NCI-H2196 treated with DMSO at 0.1 percent for 48 hours (cell line): ENCODE measurements at regions not wholly inside any gene's neighbourhood (a gene's known extent, or its start where the extent isn't known, plus 50 kb on each side); places are given as distances from the start of the nearest gene placed in this dataset.
"Not testable (repeated sequence)": the region's sequence is repeated elsewhere in the genome, so short reads cannot be mapped to it uniquely, and the experiment has no call there.

ENCODE experiments used
- DNase-seq: peaks from one replicate; lab custom pipeline; 2025; ENCODE audit not compliant: unreplicated experiment; lab: John Stamatoyannopoulos, UW

DNA sequence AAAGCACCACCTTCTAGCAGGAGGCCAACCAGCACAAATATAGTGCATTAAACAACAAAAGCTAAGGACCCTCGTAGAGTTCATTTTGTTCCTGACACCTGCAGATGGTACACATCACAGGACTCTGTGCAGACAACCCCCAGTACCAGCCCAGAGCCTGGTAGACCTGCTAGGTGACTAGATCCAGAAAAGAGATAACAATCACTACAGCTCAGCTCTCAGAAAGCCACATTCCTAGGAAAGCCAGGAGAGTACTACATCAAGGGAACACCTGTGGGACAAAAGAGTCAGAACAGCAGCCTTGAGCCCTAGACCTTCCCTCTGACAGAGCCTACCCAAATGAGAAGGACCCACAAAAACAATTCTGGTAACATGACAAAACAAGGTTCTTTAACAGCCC lies 344.7 kb upstream of the PTBP2 start:
- no peak for DNase-seq

DNA sequence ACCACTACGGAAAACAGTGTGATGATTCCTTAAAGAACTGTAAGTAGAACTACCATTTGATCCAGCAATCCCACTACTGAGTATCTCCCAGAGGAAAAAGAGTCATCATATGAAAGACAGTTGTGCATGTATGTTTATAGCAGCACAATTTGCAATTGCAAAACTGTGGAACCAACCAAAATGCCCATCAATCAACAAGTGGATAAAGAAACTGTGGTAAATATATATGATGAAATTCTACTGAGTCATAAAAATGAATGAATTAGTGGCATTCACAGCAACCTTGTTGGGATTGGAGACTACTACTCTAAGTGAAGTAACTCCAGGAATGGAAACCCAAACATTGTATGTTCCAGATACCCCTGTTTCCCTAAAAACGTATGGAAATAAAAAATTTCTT lies 337.0 kb upstream of the PTBP2 start:
- DNase-seq, result no peak

DNA sequence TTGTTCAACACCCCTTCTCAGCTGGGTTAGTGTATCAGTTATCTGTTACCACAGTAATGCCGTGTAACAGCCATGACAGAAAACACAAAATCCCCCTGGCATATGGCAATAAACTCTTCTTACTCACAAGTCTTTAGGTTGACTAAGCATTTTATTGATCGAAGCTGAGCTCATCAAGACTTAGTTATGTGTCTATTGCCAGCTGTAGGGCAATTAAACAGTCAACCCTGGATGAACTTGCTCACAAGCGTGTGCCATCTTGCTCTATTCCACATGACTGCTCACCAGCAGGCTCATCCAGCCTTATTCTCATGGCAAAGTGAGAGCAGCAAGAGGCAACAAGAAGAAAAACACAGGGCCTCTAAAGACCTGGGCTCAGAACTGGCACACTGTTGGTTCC lies 333.8 kb upstream of the PTBP2 start:
- DNase-seq, result no peak

DNA sequence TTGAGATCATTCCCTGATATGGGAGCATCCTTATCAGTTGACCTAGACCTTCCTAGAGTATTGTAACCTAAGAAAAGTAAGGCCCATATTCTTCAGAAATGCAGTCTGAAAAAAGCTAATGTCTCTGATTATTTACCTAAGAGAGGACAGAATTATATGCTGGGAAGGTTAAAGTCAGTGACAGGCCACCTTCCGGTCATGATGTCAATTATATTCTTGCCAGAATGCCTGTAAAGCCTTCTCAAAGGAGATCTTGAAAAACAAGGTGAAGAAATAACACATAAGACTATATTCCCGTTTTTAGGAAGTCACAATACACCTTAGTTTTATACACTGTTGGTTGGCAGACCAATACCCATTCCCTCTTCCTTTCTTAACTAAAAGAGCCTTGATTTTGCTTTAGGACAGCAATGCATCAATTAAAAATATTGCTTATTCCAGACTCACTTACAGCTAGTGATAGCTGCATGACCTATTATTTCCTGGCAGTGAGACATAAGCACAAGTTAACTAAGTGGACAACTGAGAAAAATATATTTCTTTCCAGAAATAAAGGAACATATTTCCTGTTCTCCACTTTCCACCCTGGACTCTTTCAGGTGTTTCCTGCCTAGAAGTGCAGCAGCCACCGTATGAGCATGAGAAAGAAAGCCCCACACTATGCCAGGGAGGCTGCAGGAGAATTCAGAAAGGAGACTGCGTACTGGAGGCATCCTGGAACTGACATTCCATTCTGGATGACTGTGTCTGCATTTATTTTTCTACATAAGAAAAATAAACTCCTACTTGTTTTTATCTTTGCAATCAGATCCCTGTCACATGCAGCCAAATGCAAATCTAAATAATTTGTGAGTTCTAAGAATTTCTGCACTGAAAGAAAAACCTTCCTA lies 332.9 kb upstream of the PTBP2 start:
- no peak for DNase-seq

DNA sequence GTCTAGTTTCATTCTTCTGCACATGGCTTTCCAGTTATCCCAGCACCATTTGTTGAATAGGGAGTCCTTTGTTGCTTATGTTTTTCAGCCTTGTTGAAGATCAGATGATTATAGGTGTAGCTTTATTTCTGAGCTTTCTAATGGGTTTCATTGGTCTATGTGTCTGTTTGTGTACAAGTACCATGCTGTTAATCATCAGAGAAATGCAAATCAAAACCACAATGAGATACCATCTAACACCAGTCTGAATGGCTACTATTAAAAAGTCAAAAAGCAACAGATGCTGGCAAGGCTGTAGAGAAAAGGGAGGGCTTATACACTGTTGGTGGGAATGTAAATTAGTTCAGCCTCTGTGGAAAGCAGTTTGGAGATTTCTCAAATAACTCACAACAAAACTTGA lies 321.5 kb upstream of the PTBP2 start:
- DNase-seq, result no peak

DNA sequence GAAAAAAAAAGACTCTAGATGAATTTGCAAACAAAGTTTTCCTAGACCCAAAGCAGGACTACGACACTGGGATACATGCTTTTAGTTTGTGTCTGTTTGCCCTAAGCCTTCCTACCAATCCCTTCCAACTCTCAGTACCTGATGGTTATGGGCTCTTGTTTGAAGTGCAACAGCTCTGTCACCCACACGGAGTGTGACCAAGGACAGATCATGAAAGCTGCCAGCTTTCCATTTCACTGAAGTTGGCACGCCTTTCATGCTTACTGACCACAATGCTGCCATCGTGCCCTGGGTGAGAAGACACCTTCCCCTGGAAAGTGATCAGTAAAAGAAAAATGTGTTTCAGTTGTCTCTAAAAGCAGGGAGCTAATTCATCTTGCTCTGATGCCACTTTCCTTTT lies 312.5 kb upstream of the PTBP2 start:
- DNase-seq, result no peak

DNA sequence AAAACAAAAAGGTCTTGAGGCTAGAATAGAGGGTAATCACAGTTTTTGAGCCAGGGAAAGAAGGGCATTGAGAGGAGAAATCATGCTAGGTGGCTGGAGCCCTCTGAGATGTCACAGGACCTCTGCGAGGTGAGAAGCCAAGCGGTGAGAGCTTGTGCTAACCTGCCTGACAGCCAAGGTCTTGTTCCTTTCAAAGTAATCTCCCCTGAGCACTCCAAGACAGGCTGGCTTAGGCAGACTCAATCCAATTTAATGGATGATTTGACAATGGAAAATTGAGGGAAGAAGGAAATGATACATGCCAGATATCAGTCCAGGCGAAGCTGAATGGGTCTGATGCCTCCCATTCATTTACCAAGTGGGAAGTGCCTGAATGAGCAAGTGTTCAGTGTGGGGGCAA lies 311.9 kb upstream of the PTBP2 start:
- DNase-seq, result no peak

DNA sequence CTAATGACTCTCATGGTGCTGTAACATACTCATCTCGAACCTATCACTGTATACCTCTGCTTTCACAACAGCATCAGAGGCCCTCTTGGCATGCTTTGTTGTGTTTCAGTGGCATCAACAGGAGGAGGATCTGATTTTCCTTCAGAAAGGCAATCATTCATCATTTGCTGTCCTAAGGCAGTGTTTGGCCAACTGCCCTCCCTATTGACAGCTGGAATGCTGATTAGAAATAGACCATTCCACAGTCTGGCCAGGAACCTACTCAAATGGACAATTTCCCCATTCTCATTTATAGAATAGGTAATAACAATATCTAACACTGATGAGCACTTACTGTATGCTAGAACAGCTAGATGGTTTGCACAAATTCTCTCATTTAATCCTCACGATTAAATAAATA lies 310.6 kb upstream of the PTBP2 start:
- no peak for DNase-seq

DNA sequence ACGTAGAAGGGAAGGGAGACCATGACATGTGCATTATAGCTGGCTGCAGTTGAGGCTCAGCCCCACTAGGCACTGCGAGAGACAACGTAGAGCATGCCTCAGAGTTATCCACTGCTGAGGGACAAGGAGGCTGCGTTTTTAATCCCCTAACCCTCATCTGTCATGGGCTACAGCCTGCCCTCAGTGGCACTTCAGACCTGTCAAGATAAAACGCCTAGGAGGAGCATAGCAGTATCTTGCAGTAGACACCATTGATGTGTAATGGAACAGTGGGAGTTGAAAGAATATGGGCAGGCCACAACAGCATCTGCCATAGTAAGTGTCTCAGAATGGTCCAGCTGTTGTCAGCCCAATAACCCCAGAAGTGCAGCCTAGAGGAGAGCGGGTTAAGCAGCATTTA lies 307.0 kb upstream of the PTBP2 start:
- no peak for DNase-seq

DNA sequence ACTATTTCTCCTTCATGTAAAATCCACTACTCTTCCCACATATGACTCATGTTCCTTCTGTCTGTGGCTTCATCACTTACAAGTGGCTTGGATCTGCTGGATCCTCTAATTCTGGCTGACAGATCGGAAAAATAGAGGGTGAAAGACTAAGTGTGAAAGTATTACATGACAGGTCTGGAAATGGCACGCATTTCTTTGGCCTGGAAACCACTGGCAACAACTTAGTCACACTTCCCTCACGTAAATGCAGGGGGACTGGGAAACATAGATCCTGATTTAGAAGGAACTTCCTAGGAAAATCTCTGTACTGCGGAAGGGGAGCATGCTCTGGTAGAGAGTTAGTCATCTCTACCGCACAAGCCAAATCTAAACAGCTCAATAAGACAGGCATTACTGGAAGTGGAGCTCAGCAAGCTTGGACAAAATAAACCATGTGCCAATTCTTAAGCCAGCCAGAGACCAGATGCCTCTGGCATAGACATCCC lies 305.4 kb upstream of the PTBP2 start:
- DNase-seq, result no peak

DNA sequence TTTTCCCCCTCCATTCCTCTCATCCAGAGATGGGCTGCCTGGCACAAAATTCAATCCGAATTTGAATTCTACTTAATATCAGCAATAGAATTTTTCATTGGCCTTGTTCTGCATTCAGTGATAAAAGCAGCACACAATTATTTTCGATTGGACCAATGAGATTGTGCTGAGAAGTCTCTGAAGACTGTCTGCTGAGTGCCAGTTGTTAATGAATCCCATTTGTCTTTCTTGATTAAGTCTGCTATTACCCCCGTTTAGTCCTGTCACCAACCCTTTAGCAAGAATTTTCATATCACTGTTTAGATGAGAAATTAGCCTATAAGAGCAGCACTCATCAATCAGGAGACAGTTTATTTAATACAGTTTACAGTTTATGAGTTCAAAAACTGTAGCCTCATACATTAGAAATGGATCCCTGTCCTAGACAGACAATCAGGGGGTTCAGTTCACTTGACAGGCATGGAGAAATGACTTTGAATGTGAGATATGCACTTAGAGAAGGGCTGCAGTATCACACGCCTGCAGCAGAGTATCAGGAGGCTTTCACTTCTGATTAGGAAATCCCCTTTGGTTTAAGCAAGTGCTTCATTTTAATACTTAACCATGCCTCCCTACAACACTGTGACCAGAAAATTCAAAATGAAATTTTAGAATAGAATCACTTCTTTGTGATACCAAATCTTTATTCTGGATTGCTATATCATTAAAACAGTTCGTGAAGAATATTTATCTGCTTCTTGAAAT lies 304.7 kb upstream of the PTBP2 start:
- DNase-seq, result no peak

DNA sequence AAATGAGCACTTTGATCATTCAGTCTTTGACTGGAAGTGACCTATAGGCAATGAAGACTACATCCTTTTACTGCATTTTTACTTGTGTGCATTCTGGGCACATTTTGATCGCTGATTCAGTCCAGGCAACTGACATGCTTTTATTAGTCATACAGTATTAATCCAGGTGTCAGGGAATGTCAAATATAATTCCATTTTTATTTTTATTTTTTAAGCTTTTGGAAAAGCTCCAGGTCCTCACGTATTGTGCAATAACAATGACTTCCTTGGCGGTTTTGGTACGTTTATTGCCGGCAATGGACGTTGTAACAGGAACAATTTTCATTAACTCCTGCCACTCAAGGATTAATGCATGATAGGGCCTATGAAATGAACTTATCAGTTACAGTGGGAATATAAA lies 302.6 kb upstream of the PTBP2 start:
- DNase-seq, result no peak

DNA sequence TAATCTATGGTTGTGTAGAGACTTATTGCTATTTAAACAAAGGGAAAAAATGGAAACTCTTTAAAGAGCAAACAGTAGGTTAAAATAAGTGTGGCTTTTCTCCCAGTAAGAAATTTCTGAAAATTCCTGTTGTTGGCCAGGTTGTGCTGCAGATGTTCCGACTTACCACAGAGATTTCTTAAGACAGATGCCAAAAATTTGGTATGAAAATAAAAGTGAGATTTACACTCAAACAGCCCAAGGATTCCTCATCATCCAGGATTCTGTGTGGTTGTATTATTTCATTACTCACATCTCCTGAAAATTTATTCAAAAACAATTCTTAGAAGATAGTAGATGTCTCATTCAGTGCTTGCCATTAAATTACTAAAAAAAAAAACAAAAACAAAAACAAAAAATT lies 296.7 kb upstream of the PTBP2 start:
- DNase-seq, result no peak

DNA sequence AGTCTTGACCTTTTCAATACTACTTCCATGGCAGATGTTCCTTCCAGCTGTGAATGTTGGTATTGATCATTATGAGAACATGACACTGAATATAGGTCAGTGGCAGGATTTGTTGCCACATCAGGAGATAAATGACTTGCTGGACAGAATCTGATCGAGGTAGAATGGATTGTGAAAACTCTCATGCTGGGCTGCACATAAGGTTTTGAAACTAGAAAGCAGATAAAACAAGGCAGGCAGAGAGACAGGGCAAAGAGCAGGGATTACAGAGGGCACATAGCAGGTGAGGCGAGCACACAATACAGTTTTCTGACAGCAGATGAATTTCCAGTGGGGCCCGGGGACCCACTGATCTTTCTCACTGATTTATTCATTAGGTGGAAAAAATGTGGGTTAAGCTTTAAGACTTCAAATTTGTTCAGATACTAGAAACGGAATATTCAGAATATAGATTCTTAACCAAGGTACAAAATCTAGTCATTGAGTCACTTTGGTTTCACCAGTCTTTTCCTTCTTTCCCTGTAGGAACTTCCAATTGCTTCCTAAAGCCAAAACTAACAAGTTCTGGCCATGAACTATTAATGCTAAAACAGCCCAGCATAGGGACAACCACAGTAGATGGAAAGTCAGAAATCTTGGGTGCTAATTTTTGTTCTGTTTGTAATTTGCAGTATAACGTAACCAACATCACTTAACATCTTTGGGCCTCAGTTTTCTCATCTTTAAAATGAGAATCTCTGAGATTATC lies 296.0 kb upstream of the PTBP2 start:
- no peak for DNase-seq

DNA sequence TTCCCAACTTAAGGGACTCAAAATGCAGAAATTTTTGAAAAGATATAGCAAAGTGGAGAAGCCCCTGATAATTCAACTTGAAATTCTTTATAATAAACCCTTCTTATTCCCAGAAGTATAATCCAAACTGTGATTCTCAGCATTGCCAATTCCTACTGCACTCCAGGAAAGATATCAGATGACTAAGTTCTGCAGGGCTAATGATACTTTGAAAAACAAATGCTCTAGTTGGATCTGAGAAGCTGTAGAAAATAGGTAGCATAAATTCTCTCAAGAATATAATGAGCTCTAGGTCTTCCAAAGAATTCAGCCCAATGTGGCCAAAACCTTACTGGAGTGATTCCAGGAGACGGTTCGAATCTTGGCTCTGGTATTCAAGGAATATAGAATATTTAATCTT lies 294.0 kb upstream of the PTBP2 start:
- no peak for DNase-seq

DNA sequence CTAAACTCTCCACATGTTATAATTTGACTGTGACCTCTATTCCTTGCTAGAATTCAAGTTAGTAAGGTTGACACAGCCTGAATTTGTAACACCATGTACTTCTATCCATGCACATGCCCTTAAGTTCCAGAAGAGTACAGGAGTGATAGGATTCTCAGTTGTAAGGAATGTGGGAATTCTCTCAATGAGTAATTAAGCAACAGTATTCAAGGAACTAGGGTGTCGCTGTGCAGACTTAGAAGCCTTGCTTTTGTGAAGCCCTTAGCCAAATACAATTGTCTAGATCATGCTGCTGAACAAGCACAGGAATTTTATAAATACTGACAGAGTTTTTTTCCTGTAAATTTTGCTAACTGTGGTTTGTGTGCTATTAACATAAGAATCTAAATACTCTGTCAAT lies 276.3 kb upstream of the PTBP2 start:
- no peak for DNase-seq

DNA sequence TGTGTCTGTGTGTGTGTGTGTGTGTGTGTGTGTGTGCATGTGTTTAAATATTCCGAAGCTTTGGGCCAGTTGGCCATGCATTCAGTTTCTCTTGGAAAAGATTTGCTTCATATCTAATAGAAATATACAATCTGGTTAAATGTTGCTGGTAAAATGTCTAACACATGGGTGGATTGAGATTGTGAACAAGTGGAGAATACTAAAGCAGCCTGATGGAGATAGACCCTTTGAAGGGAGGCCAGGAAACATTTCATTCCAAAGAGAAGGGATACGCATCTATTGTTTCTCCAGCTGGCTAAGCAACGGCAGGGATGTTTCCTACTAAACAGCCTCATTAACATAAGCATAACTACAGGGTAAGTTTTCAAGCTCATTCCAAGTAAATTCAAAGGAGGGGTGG lies 257.5 kb upstream of the PTBP2 start:
- DNase-seq, result no peak

DNA sequence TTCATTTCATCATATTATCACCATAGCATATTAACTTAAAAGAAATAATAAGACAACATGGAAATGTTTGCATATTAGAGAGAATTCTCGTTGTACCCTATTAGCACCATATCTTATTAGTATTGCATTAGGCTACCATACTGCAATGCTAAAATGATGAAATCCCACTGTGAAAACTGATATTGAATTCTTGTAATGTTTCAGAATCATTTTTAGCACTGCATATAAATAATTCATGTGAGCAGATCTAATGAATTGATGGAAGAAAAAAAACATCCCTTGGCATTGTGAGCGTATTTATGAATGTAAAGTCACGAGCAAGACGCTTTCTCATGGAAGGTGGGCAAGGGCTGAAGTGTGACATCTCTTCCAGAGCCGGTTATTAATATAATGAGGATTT lies 257.1 kb upstream of the PTBP2 start:
- DNase-seq, result no peak

DNA sequence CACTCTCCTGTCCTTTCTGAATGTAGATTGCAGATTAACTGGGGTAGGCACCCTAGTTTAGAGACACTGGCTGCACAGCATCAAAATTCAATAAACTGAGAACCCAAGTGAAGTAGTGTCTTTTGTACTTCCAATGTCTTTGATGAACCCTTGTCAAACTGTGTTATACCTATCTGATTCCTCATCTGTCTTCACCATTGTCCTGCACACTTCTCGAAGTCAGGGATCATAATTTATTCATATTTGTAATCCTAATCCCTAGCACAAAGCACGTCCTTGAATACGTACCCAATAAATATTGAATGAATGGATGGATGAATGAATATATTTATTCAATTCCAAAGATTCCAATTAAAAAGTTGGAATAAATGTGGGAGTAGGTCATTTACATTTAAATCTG lies 256.6 kb upstream of the PTBP2 start:
- no peak for DNase-seq

DNA sequence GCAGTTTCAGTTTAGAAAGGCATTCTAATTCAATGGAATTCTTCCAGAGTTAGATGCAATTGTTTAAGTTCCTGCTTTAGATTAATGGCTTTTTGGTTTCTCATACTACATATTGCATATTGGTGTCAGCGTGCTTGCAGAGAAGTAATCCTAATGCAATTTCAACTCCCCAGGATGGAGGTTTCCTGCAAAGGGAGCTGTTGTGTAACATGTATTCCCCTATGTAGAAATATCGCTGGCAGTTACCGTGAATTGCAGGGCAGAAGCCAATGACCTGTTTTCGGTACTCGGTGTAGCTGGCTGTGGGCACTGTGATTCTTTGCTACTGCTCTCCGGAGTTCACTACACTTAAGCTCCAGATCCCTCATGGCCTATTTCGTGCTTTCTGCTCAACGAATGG lies 256.1 kb upstream of the PTBP2 start:
- DNase-seq, result no peak

DNA sequence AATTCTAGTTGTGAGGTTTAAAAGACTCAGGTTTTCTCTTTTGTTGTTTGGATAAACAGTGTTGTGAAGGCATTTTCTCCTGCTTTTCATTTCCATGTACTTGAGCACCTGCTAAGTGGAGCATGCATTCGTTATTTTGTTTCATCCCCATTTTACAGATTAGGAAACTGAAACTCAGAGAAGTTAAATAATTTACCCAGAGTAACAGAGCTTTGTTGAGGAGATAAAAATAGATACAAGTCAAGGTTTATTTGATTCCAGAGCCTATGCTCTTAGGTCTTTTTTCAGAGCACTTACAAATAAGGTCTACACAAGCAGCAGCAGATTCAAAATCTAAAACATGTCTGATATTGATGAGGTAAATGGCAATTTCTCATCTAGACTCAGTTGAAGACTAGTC lies 254.7 kb upstream of the PTBP2 start:
- no peak for DNase-seq

DNA sequence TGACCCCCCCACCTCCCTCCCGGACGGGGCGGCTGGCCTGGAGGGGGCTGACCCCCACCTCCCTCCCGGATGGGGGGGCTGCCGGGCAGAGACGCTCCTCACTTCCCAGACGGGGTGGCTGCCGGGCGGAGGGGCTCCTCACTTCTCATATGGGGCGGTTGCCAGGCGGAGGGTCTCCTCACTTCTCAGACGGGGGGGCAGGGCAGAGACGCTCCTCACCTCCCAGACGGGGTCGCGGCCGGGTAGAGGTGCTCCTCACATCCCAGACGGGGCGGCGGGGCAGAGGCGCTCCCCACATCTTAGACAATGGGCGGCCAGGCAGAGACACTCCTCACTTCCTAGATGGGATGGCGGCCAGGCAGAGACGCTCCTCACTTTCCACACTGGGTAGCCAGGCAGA lies 251.9 kb upstream of the PTBP2 start:
- not testable (repeated sequence) for DNase-seq
